ENCODE measurements at regions not wholly inside any gene's neighbourhood (a gene's known extent, or its start where the extent isn't known, plus 50 kb on each side); places are given as distances from the start of the nearest gene placed in this dataset.

DNA sequence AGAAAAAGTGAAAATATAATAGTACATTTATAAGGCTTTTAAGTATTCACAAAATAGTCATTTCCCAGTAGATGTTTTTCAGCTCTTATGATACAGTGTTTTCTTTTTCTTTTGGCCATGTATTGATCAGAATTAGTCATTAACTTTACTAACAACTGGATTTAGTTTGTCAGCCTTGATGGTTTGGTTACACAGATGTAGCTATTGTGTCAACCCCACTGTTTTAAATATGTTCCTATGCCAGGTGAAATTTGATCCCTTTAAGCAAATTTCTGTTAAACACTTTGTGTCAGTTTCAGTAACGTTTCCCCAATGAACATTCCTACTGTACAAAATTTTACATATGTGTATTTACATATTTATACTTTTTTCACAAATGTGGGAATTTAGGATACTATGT is 261.5 kb upstream of the STARD13 start:
- no peaks in the 10 kb centered on the region for H3K9me3 ChIP-seq (ENCODE audit: control insufficient read depth, low read depth, low read length)
- no peak overlapping the region for H3K18ac ChIP-seq (ENCODE audit: insufficient read length, low read depth, low read length)
- DNase-seq, result no peak
- TF ChIP-seq, protein P1, sequence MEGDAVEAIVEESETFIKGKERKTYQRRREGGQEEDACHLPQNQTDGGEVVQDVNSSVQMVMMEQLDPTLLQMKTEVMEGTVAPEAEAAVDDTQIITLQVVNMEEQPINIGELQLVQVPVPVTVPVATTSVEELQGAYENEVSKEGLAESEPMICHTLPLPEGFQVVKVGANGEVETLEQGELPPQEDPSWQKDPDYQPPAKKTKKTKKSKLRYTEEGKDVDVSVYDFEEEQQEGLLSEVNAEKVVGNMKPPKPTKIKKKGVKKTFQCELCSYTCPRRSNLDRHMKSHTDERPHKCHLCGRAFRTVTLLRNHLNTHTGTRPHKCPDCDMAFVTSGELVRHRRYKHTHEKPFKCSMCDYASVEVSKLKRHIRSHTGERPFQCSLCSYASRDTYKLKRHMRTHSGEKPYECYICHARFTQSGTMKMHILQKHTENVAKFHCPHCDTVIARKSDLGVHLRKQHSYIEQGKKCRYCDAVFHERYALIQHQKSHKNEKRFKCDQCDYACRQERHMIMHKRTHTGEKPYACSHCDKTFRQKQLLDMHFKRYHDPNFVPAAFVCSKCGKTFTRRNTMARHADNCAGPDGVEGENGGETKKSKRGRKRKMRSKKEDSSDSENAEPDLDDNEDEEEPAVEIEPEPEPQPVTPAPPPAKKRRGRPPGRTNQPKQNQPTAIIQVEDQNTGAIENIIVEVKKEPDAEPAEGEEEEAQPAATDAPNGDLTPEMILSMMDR (conservative IDR thresholded peaks at IDR 0.05), result no peak
- H2BK120ac ChIP-seq (ENCODE audit: low read depth, low read length, poor library complexity, severe bottlenecking), result no peak overlapping the region
- Mint-ChIP-seq H3K9me3 (no peaks in the 10 kb centered on the region), H3K27ac (no peak overlapping the region), H3K4me3 (no peak overlapping the region), H3K27me3 (ENCODE audit: low read depth) (no peaks in the 10 kb centered on the region), H3K36me3 (ENCODE audit: insufficient read depth in 1 of 3, low read depth in 3 of 3) (no peaks in the 10 kb centered on the region), H3K4me1 (peaks cover 22 to 24% of the 10 kb centered on the region in 2 experiments)
- no peak overlapping the region for H2BK20ac ChIP-seq (ENCODE audit: low read depth, low read length, poor library complexity, severe bottlenecking)
- H4K91ac ChIP-seq (ENCODE audit: insufficient read length, low read depth, low read length), result no peak overlapping the region
- H3K23ac ChIP-seq (ENCODE audit: insufficient read length, low read depth, low read length), result no peak overlapping the region
- H3K4me2 ChIP-seq (ENCODE audit: insufficient read depth, insufficient read length, low read length), result no peak overlapping the region
- H3K79me1 ChIP-seq (ENCODE audit: insufficient read depth, low read depth, low read length, poor library complexity, severe bottlenecking), result no peaks in the 10 kb centered on the region
- no peak overlapping the region for H2BK15ac ChIP-seq (ENCODE audit: low read depth, low read length)
- no peak overlapping the region for H3K14ac ChIP-seq (ENCODE audit: insufficient read depth, low read length)
- H4K5ac ChIP-seq (ENCODE audit: insufficient read length, low read depth, low read length), result no peak overlapping the region
- no CpG with 5 or more reads among the region's 1 CpG for WGBS (ENCODE audit: extremely low coverage, insufficient read length, low lambda C conversion rate)
- H3K4ac ChIP-seq (ENCODE audit: low read depth, low read length), result no peak overlapping the region
- peaks cover 3% of the 10 kb centered on the region for H3K23me2 ChIP-seq (ENCODE audit: insufficient read length, low read depth, low read length, poor library complexity, severe bottlenecking)
- H2AK5ac ChIP-seq (ENCODE audit: insufficient read length, low read length), result no peak overlapping the region
- H2AFZ ChIP-seq (ENCODE audit: low read length), result no peak overlapping the region
- no peak overlapping the region for H3K9ac ChIP-seq (ENCODE audit: extremely low read depth, insufficient read length, low read length)
- H3K56ac ChIP-seq (ENCODE audit: insufficient read length, low read depth, low read length), result no peak overlapping the region
- no peak overlapping the region for H2BK5ac ChIP-seq (ENCODE audit: insufficient read length, low read length)
- H3K4me1 ChIP-seq (ENCODE audit: insufficient read depth, low read length), result no peaks in the 10 kb centered on the region
- H3T11ph ChIP-seq (ENCODE audit: low read length), result no peak overlapping the region
- no peak overlapping the region for H3K27ac ChIP-seq (ENCODE audit: insufficient read length, low read depth, low read length)
- no peak overlapping the region for H2BK12ac ChIP-seq (ENCODE audit: insufficient read length, low read depth, low read length)
- H4K8ac ChIP-seq (replicated peaks; ENCODE audit: insufficient read length, low read depth, low read length), result no peak overlapping the region
- H3K79me2 ChIP-seq (ENCODE audit: insufficient read depth, low read length), result no peaks in the 10 kb centered on the region
- no peaks in the 10 kb centered on the region for H4K20me1 ChIP-seq (ENCODE audit: control insufficient read depth, insufficient read depth, insufficient read length)
- H3K27me3 ChIP-seq (ENCODE audit: insufficient read depth, low read length), result no peaks in the 10 kb centered on the region
